ENCODE measurements at regions not wholly inside any gene's neighbourhood (a gene's known extent, or its start where the extent isn't known, plus 50 kb on each side); places are given as distances from the start of the nearest gene placed in this dataset.

- no peaks in the 10 kb centered on the region for H3K9me2 ChIP-seq (ENCODE audit: low read depth, low read length)
- no peak overlapping the region for H3K27ac ChIP-seq (ENCODE audit: low read depth, low read length, poor library complexity, severe bottlenecking)
- H4K20me1 ChIP-seq (ENCODE audit: insufficient read depth, low read length): no peaks in the 10 kb centered on the region
- H3K27me3 ChIP-seq (ENCODE audit: insufficient read depth, low read length): no peaks in the 10 kb centered on the region
- H2AFZ ChIP-seq (ENCODE audit: low read length): no peak overlapping the region
- no peaks in the 10 kb centered on the region for H3F3A ChIP-seq (ENCODE audit: insufficient read depth, low read length)
- no peaks in the 10 kb centered on the region for H3K79me2 ChIP-seq (ENCODE audit: insufficient read depth, low read length)
- TF ChIP-seq CTCF (IDR thresholded peaks at IDR 0.05; ENCODE audit: low read length): no peak
- TF ChIP-seq EZH2 (IDR thresholded peaks at IDR 0.05; ENCODE audit: borderline replicate concordance, low read length): no peak
- H3K9ac ChIP-seq (ENCODE audit: low read length): no peak overlapping the region
- H3K4me2 ChIP-seq (ENCODE audit: low read length): no peak overlapping the region
- H3K36me3 ChIP-seq (ENCODE audit: insufficient read depth, low read length): peaks cover 13% of the 10 kb centered on the region
- no peaks in the 10 kb centered on the region for H3K4me1 ChIP-seq (ENCODE audit: insufficient read depth, low read length, severe bottlenecking)
- H3K4me3 ChIP-seq (ENCODE audit: low read depth, low read length, poor library complexity, severe bottlenecking): no peak overlapping the region
- no peaks in the 10 kb centered on the region for H3K9me3 ChIP-seq (ENCODE audit: low read length)
Measured at GRCh38 chr6:11292091-11292490, 59.6 kb upstream of the NEDD9 start.

GRCh38 chr6:11291582-11291981 is 59.1 kb upstream of the NEDD9 start:
- H3K36me3 ChIP-seq (ENCODE audit: insufficient read depth, low read length): peaks cover 10% of the 10 kb centered on the region
- no peak overlapping the region for H2AFZ ChIP-seq (ENCODE audit: low read length)
- no peak overlapping the region for H3K4me2 ChIP-seq (ENCODE audit: low read length)
- no peak for TF ChIP-seq EZH2 (IDR thresholded peaks at IDR 0.05; ENCODE audit: borderline replicate concordance, low read length)
- no peak for TF ChIP-seq CTCF (IDR thresholded peaks at IDR 0.05; ENCODE audit: low read length)
- H3K9me2 ChIP-seq (ENCODE audit: low read depth, low read length): no peaks in the 10 kb centered on the region
- no peak overlapping the region for H3K27ac ChIP-seq (ENCODE audit: low read depth, low read length, poor library complexity, severe bottlenecking)
- H3K27me3 ChIP-seq (ENCODE audit: insufficient read depth, low read length): no peaks in the 10 kb centered on the region
- H3F3A ChIP-seq (ENCODE audit: insufficient read depth, low read length): no peaks in the 10 kb centered on the region
- H3K79me2 ChIP-seq (ENCODE audit: insufficient read depth, low read length): no peaks in the 10 kb centered on the region
- H3K4me3 ChIP-seq (ENCODE audit: low read depth, low read length, poor library complexity, severe bottlenecking): no peak overlapping the region
- no peaks in the 10 kb centered on the region for H4K20me1 ChIP-seq (ENCODE audit: insufficient read depth, low read length)
- H3K4me1 ChIP-seq (ENCODE audit: insufficient read depth, low read length, severe bottlenecking): no peaks in the 10 kb centered on the region
- H3K9ac ChIP-seq (ENCODE audit: low read length): no peak overlapping the region
- no peaks in the 10 kb centered on the region for H3K9me3 ChIP-seq (ENCODE audit: low read length)

GRCh38 chr6:11290027-11290426 is 57.6 kb upstream of the NEDD9 start:
- TF ChIP-seq EZH2 (IDR thresholded peaks at IDR 0.05; ENCODE audit: borderline replicate concordance, low read length) (no peak), CTCF (IDR thresholded peaks at IDR 0.05; ENCODE audit: low read length) (no peak)
- H3K79me2 ChIP-seq (ENCODE audit: insufficient read depth, low read length): no peaks in the 10 kb centered on the region
- no peak overlapping the region for H3K4me2 ChIP-seq (ENCODE audit: low read length)
- H3K36me3 ChIP-seq (ENCODE audit: insufficient read depth, low read length): no peaks in the 10 kb centered on the region
- no peaks in the 10 kb centered on the region for H3K9me2 ChIP-seq (ENCODE audit: low read depth, low read length)
- no peaks in the 10 kb centered on the region for H3K27me3 ChIP-seq (ENCODE audit: insufficient read depth, low read length)
- H4K20me1 ChIP-seq (ENCODE audit: insufficient read depth, low read length): no peaks in the 10 kb centered on the region
- no peak overlapping the region for H3K9ac ChIP-seq (ENCODE audit: low read length)
- H2AFZ ChIP-seq (ENCODE audit: low read length): no peak overlapping the region
- H3F3A ChIP-seq (ENCODE audit: insufficient read depth, low read length): no peaks in the 10 kb centered on the region
- H3K4me3 ChIP-seq (ENCODE audit: low read depth, low read length, poor library complexity, severe bottlenecking): no peak overlapping the region
- H3K9me3 ChIP-seq (ENCODE audit: low read length): no peaks in the 10 kb centered on the region
- H3K27ac ChIP-seq (ENCODE audit: low read depth, low read length, poor library complexity, severe bottlenecking): no peak overlapping the region
- H3K4me1 ChIP-seq (ENCODE audit: insufficient read depth, low read length, severe bottlenecking): no peaks in the 10 kb centered on the region
